H1 (cell line): ENCODE measurements at regions not wholly inside any gene's neighbourhood (a gene's known extent, or its start where the extent isn't known, plus 50 kb on each side); places are given as distances from the start of the nearest gene placed in this dataset.

Experiments used
- BACH1 ChIP-seq: IDR thresholded peaks from 2 replicates; pipeline ENCODE4 v1.6.1; 2012; ENCODE audit warnings: low read length, improper control_type of control experiment
- BCL11A ChIP-seq, 2 experiments: IDR thresholded peaks; one replicate each; pipeline ENCODE4 v1.6.1; 2011; ENCODE audit warnings: low read depth in 2 of 2, low read length in 2 of 2, mild to moderate bottlenecking in 2 of 2
- CEBPB ChIP-seq: IDR thresholded peaks from 2 replicates; pipeline ENCODE4 v1.6.1; 2012; ENCODE audit warnings: low read depth, low read length
- CTCF ChIP-seq, 3 experiments: IDR thresholded peaks; 1 replicate in 2 of 3; 2 replicates in 1 of 3; pipeline versions ENCODE4 v1.5.1 to v1.6.1; 2011; ENCODE audit warnings: low read length in 3 of 3, mild to moderate bottlenecking in 3 of 3, inconsistent platforms in 2 of 3, low read depth in 1 of 3, moderate library complexity in 1 of 3; ENCODE audit not compliant: insufficient read depth in 1 of 3; ENCODE audit errors: control extremely low read depth in 1 of 3
- EP300 ChIP-seq, 2 experiments: IDR thresholded peaks; 1 replicate in 1 of 2; 2 replicates in 1 of 2; pipeline ENCODE4 v1.6.1; 2011 to 2012; ENCODE audit warnings: low read depth in 2 of 2, low read length in 2 of 2, mild to moderate bottlenecking in 2 of 2, borderline replicate concordance in 1 of 2, inconsistent platforms in 1 of 2, moderate library complexity in 1 of 2
- EZH2 ChIP-seq: fragments of 200-600 bp; sonication (generic); IDR thresholded peaks from 2 replicates; pipeline ENCODE4 v1.7.1; 2012; ENCODE audit warnings: low read depth, mild to moderate bottlenecking, moderate library complexity, low read length, inconsistent platforms; ENCODE audit not compliant: severe bottlenecking
- GABPA ChIP-seq: IDR thresholded peaks from 2 replicates; pipeline ENCODE4 v1.6.1; 2011; ENCODE audit warnings: mild to moderate bottlenecking, low read length, moderate library complexity, borderline replicate concordance; ENCODE audit not compliant: insufficient read depth
- NRF1 ChIP-seq: IDR thresholded peaks from 2 replicates; pipeline ENCODE4 v1.6.1; 2011; ENCODE audit warnings: mild to moderate bottlenecking, low read depth, low read length, improper control_type of control experiment
- POLR2A ChIP-seq, 2 experiments: IDR thresholded peaks; 1 replicate in 1 of 2; 2 replicates in 1 of 2; pipeline ENCODE4 v1.6.1; 2011; ENCODE audit warnings: low read depth in 2 of 2, low read length in 2 of 2, mild to moderate bottlenecking in 2 of 2; ENCODE audit errors: control extremely low read depth in 1 of 2
- SAP30 ChIP-seq: fragments of 300-600 bp; sonication (generic); IDR thresholded peaks from 2 replicates; pipeline ENCODE4 v1.7.1; 2012; ENCODE audit warnings: low read length, moderate library complexity, mild to moderate bottlenecking, inconsistent platforms; ENCODE audit not compliant: insufficient read depth, insufficient replicate concordance
- SIN3A ChIP-seq, 2 experiments: IDR thresholded peaks in 1 of 2; conservative IDR thresholded peaks in 1 of 2; 2 replicates each; pipeline ENCODE4 v1.6.1; 2011 to 2012; ENCODE audit warnings: low read length in 2 of 2, improper control_type of control experiment in 1 of 2, low read depth in 1 of 2, mild to moderate bottlenecking in 1 of 2
- SP1 ChIP-seq: IDR thresholded peaks from 2 replicates; pipeline ENCODE4 v1.6.1; 2011; ENCODE audit warnings: low read depth, low read length
- SRF ChIP-seq: IDR thresholded peaks from 2 replicates; pipeline ENCODE4 v1.6.1; 2011; ENCODE audit warnings: mild to moderate bottlenecking, low read depth, low read length, moderate library complexity
- TAF1 ChIP-seq: IDR thresholded peaks from 2 replicates; pipeline ENCODE4 v1.6.1; 2011; ENCODE audit warnings: mild to moderate bottlenecking, low read depth, low read length

GRCh38 chr3:105953831-105954230 is 85.0 kb upstream of the CBLB start:
- no peak for TF ChIP-seq EZH2
- no peak for TF ChIP-seq CEBPB
- TF ChIP-seq TAF1, result no peak
- no peak for TF ChIP-seq POLR2A (IDR thresholded peaks at IDR 0.05; ENCODE audit: control extremely low read depth in 1 of 2, low read depth in 2 of 2, low read length in 2 of 2)
- TF ChIP-seq CTCF (IDR thresholded peaks at IDR 0.05; ENCODE audit: control extremely low read depth in 1 of 3, insufficient read depth in 1 of 3, low read depth in 1 of 3, low read length in 3 of 3), result no peak
- no peak for TF ChIP-seq SAP30
- no peak for TF ChIP-seq EP300 (IDR thresholded peaks at IDR 0.05; ENCODE audit: borderline replicate concordance in 1 of 2, low read depth in 2 of 2, low read length in 2 of 2)
- TF ChIP-seq NRF1, result no peak
- TF ChIP-seq BCL11A (IDR thresholded peaks at IDR 0.05; ENCODE audit: low read depth in 2 of 2, low read length in 2 of 2), result no peak
- no peak for TF ChIP-seq GABPA
- TF ChIP-seq BACH1, result no peak
- TF ChIP-seq SIN3A (conservative IDR thresholded peaks at IDR 0.05 in 1 of 2, IDR thresholded peaks at IDR 0.05 in 1 of 2; ENCODE audit: low read depth in 1 of 2, low read length in 2 of 2), result no peak
- TF ChIP-seq SP1, result no peak
- no peak for TF ChIP-seq SRF
